ENCODE measurements at regions not wholly inside any gene's neighbourhood (a gene's known extent, or its start where the extent isn't known, plus 50 kb on each side); places are given as distances from the start of the nearest gene placed in this dataset.

DNA sequence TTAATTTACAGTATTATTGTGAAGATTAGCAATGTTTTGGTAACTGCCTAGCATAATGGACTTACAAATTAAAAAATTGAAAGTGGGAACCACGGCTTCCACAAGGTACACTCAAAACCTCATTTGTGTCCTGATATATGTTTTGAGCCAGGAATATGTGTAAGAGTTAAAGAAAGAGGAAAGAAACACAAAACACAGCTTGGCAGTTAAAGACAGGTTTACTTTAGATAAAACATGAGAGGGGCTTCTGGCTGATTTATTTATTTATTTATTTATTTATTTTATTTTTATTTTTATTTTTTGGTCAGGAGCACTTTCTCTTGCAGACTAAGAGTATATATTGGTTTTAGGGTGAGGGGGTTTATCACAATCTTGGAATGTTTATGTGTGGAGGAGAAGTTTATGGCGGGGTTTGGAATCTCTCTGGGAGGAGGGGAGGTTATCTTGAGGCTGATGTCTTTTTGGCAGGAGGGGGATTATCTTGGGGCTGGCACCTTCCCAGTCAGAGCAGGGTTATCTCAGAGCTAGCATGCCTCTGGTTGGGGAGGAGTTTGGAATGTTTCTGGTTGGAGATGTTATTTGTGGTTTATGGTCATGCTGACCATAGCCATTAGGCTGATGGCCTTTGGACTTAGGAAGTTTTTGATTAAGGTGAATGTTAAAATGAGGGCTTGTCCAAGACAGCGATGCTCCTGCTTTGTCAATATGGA is 436.7 kb downstream of the DAD1 start:
- dilution Hi-C loops (cut with MboI; ENCODE audit: extremely low pct_ligation_motif_present, low sequenced_read_pairs) = no loop called here
- H3K4me3 ChIP-seq (ENCODE audit: control insufficient read depth in 2 of 3, extremely low read depth in 1 of 3, insufficient read depth in 2 of 3, low read depth in 1 of 3, low read length in 3 of 3) = no peak overlapping the region
- H3K4me2 ChIP-seq (ENCODE audit: control insufficient read depth, extremely low read depth, insufficient read depth, low read depth, low read length) = no peak overlapping the region
- TF ChIP-seq CTCF (optimal IDR thresholded peaks at IDR 0.05 in 1 of 3, IDR thresholded peaks at IDR 0.05 in 1 of 3, conservative IDR thresholded peaks at IDR 0.05 in 1 of 3; ENCODE audit: extremely low read depth in 1 of 3, insufficient read depth in 2 of 3, low read length in 3 of 3) (no peak), EZH2 (IDR thresholded peaks at IDR 0.05; ENCODE audit: low read length) (no peak)
- no peaks in the 10 kb centered on the region for H3K9me1 ChIP-seq (ENCODE audit: control insufficient read depth, extremely low read depth, insufficient read depth, low read length)
- no peaks in the 10 kb centered on the region for H3K27me3 ChIP-seq (ENCODE audit: control insufficient read depth, extremely low read depth, insufficient read depth, low read length)
- H3K4me1 ChIP-seq (ENCODE audit: control insufficient read depth, extremely low read depth, insufficient read depth, low read length) = peaks cover 15% of the 10 kb centered on the region
- no peak for FAIRE-seq
- no peaks in the 10 kb centered on the region for H3K36me3 ChIP-seq (ENCODE audit: control insufficient read depth in 2 of 2, extremely low read depth in 1 of 2, insufficient read depth in 2 of 2, low read length in 2 of 2)
- no peak for DNase-seq (ENCODE audit: low read depth, low spot score)
- H3K9me3 ChIP-seq (ENCODE audit: control insufficient read depth, low read depth, low read length) = no peaks in the 10 kb centered on the region
- H4K20me1 ChIP-seq (ENCODE audit: control insufficient read depth, extremely low read depth, insufficient read depth, low read length) = no peaks in the 10 kb centered on the region
- peak overlapping the region; percentile 14 for H2AFZ ChIP-seq (ENCODE audit: control insufficient read depth, low read length)
- H3K79me2 ChIP-seq (ENCODE audit: control insufficient read depth, insufficient read depth, low read length) = no peaks in the 10 kb centered on the region
- H3K9ac ChIP-seq (ENCODE audit: control insufficient read depth, extremely low read depth, insufficient read depth, low read length) = no peak overlapping the region
- H3K27ac ChIP-seq (ENCODE audit: control insufficient read depth, insufficient read depth, low read length) = no peak overlapping the region

DNA sequence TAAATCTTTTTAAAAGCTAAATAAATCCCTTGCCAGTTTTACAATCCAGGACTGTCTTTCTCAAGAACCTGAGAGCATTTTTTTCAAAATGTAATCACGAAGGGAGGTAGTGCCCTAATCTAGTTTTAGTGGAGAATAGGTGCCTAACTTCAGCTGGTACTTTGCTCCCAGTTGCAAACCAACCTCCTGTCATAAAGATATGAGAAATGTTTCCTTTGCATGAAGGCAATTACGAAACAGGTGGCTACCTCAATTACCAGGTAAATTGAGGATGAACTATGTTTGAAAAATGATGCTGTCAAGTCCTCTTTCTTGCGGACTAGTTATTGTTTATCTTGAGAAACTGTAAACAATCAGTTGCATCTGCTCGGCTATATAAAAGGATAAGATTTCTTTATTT is 437.9 kb downstream of the DAD1 start:
- no peaks in the 10 kb centered on the region for H3K36me3 ChIP-seq (ENCODE audit: control insufficient read depth in 2 of 2, extremely low read depth in 1 of 2, insufficient read depth in 2 of 2, low read length in 2 of 2)
- no peak overlapping the region for H3K27ac ChIP-seq (ENCODE audit: control insufficient read depth, insufficient read depth, low read length)
- DNase-seq (ENCODE audit: low read depth, low spot score) (no peak), FAIRE-seq (no peak)
- H3K4me2 ChIP-seq (ENCODE audit: control insufficient read depth, extremely low read depth, insufficient read depth, low read depth, low read length) = no peak overlapping the region
- H3K9me3 ChIP-seq (ENCODE audit: control insufficient read depth, low read depth, low read length) = no peaks in the 10 kb centered on the region
- no peaks in the 10 kb centered on the region for H3K79me2 ChIP-seq (ENCODE audit: control insufficient read depth, insufficient read depth, low read length)
- H3K9me1 ChIP-seq (ENCODE audit: control insufficient read depth, extremely low read depth, insufficient read depth, low read length) = no peaks in the 10 kb centered on the region
- H2AFZ ChIP-seq (ENCODE audit: control insufficient read depth, low read length) = no peak overlapping the region
- peaks cover 15% of the 10 kb centered on the region for H3K4me1 ChIP-seq (ENCODE audit: control insufficient read depth, extremely low read depth, insufficient read depth, low read length)
- H3K27me3 ChIP-seq (ENCODE audit: control insufficient read depth, extremely low read depth, insufficient read depth, low read length) = no peaks in the 10 kb centered on the region
- no peak for TF ChIP-seq EZH2 (IDR thresholded peaks at IDR 0.05; ENCODE audit: low read length)
- TF ChIP-seq CTCF (optimal IDR thresholded peaks at IDR 0.05 in 1 of 3, IDR thresholded peaks at IDR 0.05 in 1 of 3, conservative IDR thresholded peaks at IDR 0.05 in 1 of 3; ENCODE audit: extremely low read depth in 1 of 3, insufficient read depth in 2 of 3, low read length in 3 of 3) = no peak
- H3K4me3 ChIP-seq (ENCODE audit: control insufficient read depth in 2 of 3, extremely low read depth in 1 of 3, insufficient read depth in 2 of 3, low read depth in 1 of 3, low read length in 3 of 3) = no peak overlapping the region
- dilution Hi-C loops (cut with MboI; ENCODE audit: extremely low pct_ligation_motif_present, low sequenced_read_pairs) = no loop called here
- no peaks in the 10 kb centered on the region for H4K20me1 ChIP-seq (ENCODE audit: control insufficient read depth, extremely low read depth, insufficient read depth, low read length)
- H3K9ac ChIP-seq (ENCODE audit: control insufficient read depth, extremely low read depth, insufficient read depth, low read length) = no peak overlapping the region
